Astrocyte of the cerebellum (primary cell): ENCODE measurements at regions not wholly inside any gene's neighbourhood (a gene's known extent, or its start where the extent isn't known, plus 50 kb on each side); places are given as distances from the start of the nearest gene placed in this dataset.
"Not testable (repeated sequence)": the region's sequence is repeated elsewhere in the genome, so short reads cannot be mapped to it uniquely, and the experiment has no call there.

ENCODE experiments used
- DNase-seq: peaks from one replicate; pipeline ENCODE4 v3.0.0-alpha.2; 2011; ENCODE audit warnings: low read depth
- H3K4me3 ChIP-seq: 2 replicates; pipeline ENCODE4 v1.5.1; 2011; ENCODE audit warnings: mild to moderate bottlenecking, low read depth, low read length, moderate library complexity
- in situ Hi-C: cut with HindIII; loops from 2 replicates; pipeline ENCODE4 v1.10.0; 2017; ENCODE audit warnings: low sequenced_read_pairs
- TF ChIP-seq, protein P1 (sequence below): IDR thresholded peaks from 2 replicates; pipeline ENCODE4 v1.5.1; 2012; ENCODE audit warnings: low read length, low read depth, moderate library complexity, mild to moderate bottlenecking; ENCODE audit errors: missing control alignments

DNA sequence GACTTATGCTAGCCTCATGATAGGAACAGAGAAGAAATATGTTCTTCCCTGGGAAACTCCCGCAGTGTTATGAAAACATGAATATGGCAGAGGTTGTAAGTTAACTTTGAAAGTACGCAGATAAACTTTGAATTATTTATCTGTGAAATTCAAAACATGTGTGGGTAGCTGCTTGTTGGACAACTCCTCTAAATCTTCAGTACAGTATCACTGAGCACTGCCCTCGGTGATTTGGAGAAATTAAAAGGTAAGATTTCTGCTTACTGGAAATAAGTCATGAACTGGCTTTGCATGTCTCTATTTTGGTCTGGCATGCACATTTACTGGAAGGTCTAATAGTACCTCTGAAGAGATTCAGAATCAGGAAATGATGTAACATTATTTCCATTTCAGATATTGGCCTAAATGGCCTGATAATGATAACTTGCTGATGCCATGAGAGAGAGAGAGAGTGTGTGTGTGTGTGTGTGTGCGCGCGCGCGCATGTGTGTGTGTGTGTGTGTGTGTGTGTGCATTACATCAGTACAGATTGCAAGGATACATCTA, 1441.9 kb upstream of the FLRT2 start:
- TF ChIP-seq, protein P1, sequence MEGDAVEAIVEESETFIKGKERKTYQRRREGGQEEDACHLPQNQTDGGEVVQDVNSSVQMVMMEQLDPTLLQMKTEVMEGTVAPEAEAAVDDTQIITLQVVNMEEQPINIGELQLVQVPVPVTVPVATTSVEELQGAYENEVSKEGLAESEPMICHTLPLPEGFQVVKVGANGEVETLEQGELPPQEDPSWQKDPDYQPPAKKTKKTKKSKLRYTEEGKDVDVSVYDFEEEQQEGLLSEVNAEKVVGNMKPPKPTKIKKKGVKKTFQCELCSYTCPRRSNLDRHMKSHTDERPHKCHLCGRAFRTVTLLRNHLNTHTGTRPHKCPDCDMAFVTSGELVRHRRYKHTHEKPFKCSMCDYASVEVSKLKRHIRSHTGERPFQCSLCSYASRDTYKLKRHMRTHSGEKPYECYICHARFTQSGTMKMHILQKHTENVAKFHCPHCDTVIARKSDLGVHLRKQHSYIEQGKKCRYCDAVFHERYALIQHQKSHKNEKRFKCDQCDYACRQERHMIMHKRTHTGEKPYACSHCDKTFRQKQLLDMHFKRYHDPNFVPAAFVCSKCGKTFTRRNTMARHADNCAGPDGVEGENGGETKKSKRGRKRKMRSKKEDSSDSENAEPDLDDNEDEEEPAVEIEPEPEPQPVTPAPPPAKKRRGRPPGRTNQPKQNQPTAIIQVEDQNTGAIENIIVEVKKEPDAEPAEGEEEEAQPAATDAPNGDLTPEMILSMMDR, result no peak
- in situ Hi-C loops, result no loop called here
- peak; percentile 6 for DNase-seq
- no peak overlapping the region for H3K4me3 ChIP-seq

DNA sequence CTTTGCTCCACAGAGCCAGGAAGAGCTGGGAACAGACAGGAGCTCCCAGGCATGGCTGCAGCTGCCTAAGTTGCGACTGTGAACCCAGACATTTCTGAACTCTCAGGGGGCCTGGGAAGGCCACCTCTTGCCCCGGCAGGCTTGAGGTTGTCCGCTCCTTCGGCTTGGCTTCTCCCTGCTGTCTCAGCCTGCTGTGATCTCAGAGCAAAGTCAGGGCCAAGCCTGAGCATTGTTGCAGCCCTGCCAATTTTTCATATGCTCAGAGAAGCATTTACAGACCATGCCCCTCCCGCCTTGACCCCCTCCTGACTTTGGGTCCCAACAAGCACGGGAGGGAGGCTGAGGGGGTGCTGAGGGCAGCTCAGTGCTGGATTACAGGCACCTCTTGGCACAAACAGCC, 1439.1 kb upstream of the FLRT2 start:
- DNase-seq, result no peak
- TF ChIP-seq, protein P1, result no peak
- no peak overlapping the region for H3K4me3 ChIP-seq
- in situ Hi-C loops, result no loop called here

DNA sequence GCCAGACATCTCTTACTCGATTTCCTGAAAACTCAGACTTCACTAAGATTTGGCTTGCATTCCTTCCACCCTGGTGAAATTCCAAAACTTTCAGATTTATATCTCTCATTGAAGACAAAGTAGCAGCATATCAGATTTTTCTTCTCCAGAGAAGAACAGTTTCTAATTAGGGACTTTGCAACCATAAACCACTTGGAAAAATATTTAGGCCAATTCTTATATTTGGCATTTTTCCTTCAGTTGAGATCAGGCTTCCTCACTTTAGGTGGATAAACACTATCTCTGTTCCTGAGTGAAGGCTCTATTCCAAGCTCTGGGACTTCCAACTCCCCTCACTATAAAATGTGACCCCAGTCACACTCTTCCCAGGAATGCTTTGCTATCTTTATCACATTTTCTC, 1434.3 kb upstream of the FLRT2 start:
- DNase-seq, result no peak
- TF ChIP-seq, protein P1, result no peak
- in situ Hi-C loops, result no loop called here
- H3K4me3 ChIP-seq, result no peak overlapping the region

DNA sequence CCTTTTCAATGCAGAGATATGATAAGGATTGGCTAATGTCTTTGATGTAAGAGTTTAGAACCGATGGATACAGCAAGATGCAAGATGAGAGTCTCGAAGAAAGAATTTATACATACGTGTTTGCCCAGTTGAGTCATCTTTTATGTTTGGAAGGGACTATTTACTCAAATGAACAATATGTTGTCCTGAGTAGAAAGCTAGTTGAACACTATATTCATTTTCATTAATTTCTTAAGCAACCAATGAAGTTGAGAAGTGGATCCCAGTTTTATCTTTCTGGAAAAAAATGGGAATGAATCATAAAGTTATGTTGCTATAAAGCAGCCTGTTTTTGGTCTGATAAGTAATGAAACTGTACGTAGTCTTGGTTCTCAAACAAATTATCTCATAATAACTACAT, 1431.7 kb upstream of the FLRT2 start:
- no peak overlapping the region for H3K4me3 ChIP-seq
- TF ChIP-seq, protein P1, result no peak
- in situ Hi-C loops, result no loop called here
- DNase-seq, result no peak

DNA sequence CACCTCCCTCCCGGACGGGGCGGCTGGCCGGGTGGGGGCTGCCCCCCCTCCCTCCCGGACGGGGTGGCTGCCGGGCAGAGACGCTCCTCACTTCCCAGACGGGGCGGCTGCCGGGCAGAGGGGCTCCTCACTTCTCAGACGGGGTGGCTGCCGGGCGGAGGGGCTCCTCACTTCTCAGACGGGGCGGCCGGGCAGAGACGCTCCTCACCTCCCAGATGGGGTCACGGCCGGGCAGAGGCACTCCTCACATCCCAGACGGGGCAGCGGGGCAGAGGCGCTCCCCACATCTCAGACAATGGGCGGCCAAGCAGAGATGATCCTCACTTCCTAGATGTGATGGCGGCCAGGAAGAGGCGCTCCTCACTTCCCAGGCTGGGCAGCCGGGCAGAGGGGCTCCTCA, 1430.4 kb upstream of the FLRT2 start:
- H3K4me3 ChIP-seq, in situ Hi-C loops, DNase-seq: not testable (repeated sequence)

DNA sequence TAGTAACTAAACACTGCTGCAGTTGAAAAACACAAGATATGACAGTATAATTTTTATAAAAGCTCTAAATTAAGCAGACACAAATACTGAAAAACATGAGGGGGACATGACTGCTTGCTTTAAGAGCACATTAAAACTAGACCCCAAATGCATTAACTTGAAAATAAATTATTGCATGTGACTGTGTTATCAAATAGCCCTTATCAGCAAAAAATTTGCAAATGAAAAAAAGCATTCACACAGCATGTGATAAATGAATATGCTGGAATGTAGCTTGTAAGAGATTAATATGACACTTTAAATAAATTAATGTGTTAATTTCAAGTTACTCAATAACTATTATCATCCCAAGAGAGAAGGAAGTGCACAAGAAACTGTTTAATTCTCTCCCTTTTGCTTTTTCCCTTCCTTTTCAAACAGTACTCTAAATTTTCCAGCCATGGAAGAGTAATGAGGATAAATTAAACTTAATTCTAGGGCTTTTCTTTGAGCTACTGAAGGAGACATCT, 1422.1 kb upstream of the FLRT2 start:
- TF ChIP-seq, protein P1, result no peak
- in situ Hi-C loops, result no loop called here

DNA sequence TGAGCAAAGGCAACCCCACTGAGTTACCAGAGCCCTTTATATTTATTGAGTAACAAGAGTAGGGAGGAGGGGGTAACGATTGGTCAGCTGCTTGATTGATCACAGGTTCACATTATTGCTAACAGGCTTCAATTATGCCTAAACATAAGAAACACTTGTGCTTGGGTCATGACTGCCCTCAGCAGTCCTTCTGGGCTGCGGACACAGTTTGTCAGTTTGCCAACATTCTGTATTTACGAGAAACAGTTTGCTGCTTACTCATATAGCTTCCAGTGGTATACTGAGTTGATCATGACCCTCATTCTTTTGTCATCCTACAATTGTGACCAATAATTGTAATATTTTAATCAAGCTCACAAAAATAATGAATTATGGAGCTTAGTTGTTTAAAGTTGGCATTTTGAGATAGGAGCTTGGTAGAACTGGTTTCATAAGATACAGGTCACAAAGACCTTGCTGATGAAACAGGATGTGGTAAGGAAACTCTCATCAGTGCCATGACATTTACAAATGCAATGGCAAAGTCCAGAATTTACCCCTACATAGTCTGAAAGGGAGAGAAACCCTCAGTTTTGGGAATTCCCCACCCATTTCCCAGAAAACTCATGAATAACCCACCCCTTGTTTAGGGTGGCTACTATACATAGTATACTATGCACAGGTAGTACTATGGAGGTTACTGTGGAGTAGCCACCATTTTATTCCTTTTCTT, 1421.0 kb upstream of the FLRT2 start:
- DNase-seq, result no peak
- TF ChIP-seq, protein P1, result no peak
- H3K4me3 ChIP-seq, result no peak overlapping the region
- in situ Hi-C loops, result no loop called here

More for the DNA sequence above, 1422.1 kb upstream of the FLRT2 start:
- no peak for DNase-seq
- no peak overlapping the region for H3K4me3 ChIP-seq
